Gastrocnemius medialis (tissue), 4 donors: ENCODE measurements at regions not wholly inside any gene's neighbourhood (a gene's known extent, or its start where the extent isn't known, plus 50 kb on each side); places are given as distances from the start of the nearest gene placed in this dataset.

Source experiments
- CTCF ChIP-seq, 5 experiments: fragments of 450-650 bp in 3 of 5; fragments of 200-600 bp in 2 of 5; sonication (generic) in 2 of 5; IDR thresholded peaks in 4 of 5; conservative IDR thresholded peaks in 1 of 5; 1 replicate in 4 of 5; 2 replicates in 1 of 5; pipeline ENCODE4 v1.5.1; 2016 to 2019; ENCODE audit warnings: antibody characterized with exemption in 5 of 5, mild to moderate bottlenecking in 3 of 5, moderate library complexity in 3 of 5
- POLR2A ChIP-seq, 2 donors: fragments of 450-650 bp; IDR thresholded peaks; one replicate each; pipeline ENCODE4 v1.6.1; 2017; ENCODE audit warnings: antibody characterized with exemption in 2 of 2, mild to moderate bottlenecking in 2 of 2, moderate library complexity in 2 of 2

GRCh38 chr15:85924088-85924487 is 129.4 kb upstream of the KLHL25 start:
- TF ChIP-seq CTCF (IDR thresholded peaks at IDR 0.05 in 4 of 5, conservative IDR thresholded peaks at IDR 0.05 in 1 of 5): no peak
- TF ChIP-seq POLR2A (IDR thresholded peaks at IDR 0.05): no peak
